ENCODE measurements at regions not wholly inside any gene's neighbourhood (a gene's known extent, or its start where the extent isn't known, plus 50 kb on each side); places are given as distances from the start of the nearest gene placed in this dataset.
"Not testable (repeated sequence)": the region's sequence is repeated elsewhere in the genome, so short reads cannot be mapped to it uniquely, and the experiment has no call there.

- no peak for DNase-seq (ENCODE audit: low read depth in 2 of 3, low spot score in 2 of 3)
Measured at GRCh38 chr22:46040471-46041465, 63.8 kb upstream of the WNT7B start.

- no peak for DNase-seq (ENCODE audit: low read depth in 2 of 3, low spot score in 2 of 3)
Measured at GRCh38 chr22:46041642-46042041, 64.7 kb upstream of the WNT7B start.

- no peak for DNase-seq (ENCODE audit: low read depth in 2 of 3, low spot score in 2 of 3)
Measured at GRCh38 chr22:46042786-46043185, 65.8 kb upstream of the WNT7B start.

- no peak for DNase-seq (ENCODE audit: low read depth in 2 of 3, low spot score in 2 of 3)
Measured at GRCh38 chr22:46043339-46043738, 66.4 kb upstream of the WNT7B start.

GRCh38 chr22:46043816-46044620, 67.1 kb upstream of the WNT7B start:
- no peak for DNase-seq (ENCODE audit: low read depth in 2 of 3, low spot score in 2 of 3)

GRCh38 chr22:46044621-46045458, 67.9 kb upstream of the WNT7B start:
- peak in 1 of 3 experiments; percentile 29 for DNase-seq (ENCODE audit: low read depth in 2 of 3, low spot score in 2 of 3)

GRCh38 chr22:46045459-46046298, 68.7 kb upstream of the WNT7B start:
- no peak for DNase-seq (ENCODE audit: low read depth in 2 of 3, low spot score in 2 of 3)

- DNase-seq (ENCODE audit: low read depth in 2 of 3, low spot score in 2 of 3), result no peak
Measured at GRCh38 chr22:46046299-46046685, 69.3 kb upstream of the WNT7B start.

- no peak for DNase-seq (ENCODE audit: low read depth in 2 of 3, low spot score in 2 of 3)
Measured at GRCh38 chr22:46047226-46047625, 70.3 kb upstream of the WNT7B start.

- DNase-seq (ENCODE audit: low read depth in 2 of 3, low spot score in 2 of 3), result no peak
Measured at GRCh38 chr22:46047841-46048595, 71.1 kb upstream of the WNT7B start.

GRCh38 chr22:46048661-46049060, 71.7 kb upstream of the WNT7B start:
- DNase-seq (ENCODE audit: low read depth in 2 of 3, low spot score in 2 of 3), result not testable (repeated sequence)

GRCh38 chr22:46049726-46050450, 72.9 kb upstream of the WNT7B start:
- DNase-seq (ENCODE audit: low read depth in 2 of 3, low spot score in 2 of 3), result no peak

- no peak for DNase-seq (ENCODE audit: low read depth in 2 of 3, low spot score in 2 of 3)
Measured at GRCh38 chr22:46050451-46050845, 73.5 kb upstream of the WNT7B start.

- DNase-seq (ENCODE audit: low read depth in 2 of 3, low spot score in 2 of 3), result no peak
Measured at GRCh38 chr22:46050916-46051614, 74.1 kb upstream of the WNT7B start.

GRCh38 chr22:46051646-46052045, 74.7 kb upstream of the WNT7B start:
- DNase-seq (ENCODE audit: low read depth in 2 of 3, low spot score in 2 of 3), result no peak

GRCh38 chr22:46052331-46052771, 75.4 kb upstream of the WNT7B start:
- no peak for DNase-seq (ENCODE audit: low read depth in 2 of 3, low spot score in 2 of 3)

GRCh38 chr22:46052801-46053562, 76.0 kb upstream of the WNT7B start:
- no peak for DNase-seq (ENCODE audit: low read depth in 2 of 3, low spot score in 2 of 3)
